ENCODE measurements at regions not wholly inside any gene's neighbourhood (a gene's known extent, or its start where the extent isn't known, plus 50 kb on each side); places are given as distances from the start of the nearest gene placed in this dataset.

DNA sequence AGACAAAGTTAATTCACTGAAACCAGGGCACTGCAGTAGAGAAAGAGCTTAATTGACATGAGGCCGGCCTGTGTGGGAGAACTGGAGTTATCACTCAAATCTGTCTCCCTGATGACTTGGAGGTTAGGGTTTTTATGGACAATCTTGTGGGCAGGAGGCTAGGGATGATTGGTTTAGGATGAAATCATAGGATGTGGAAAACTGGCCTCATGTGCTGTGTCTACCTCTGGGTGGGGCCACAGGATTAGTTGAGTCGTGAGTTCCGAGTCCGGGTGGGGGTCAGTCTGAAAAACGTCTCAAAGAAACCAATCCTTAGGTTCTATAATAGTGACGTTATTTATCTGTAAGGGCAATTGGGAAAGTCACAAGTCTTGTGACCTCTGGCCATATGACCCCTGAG lies 68.1 kb downstream of the UCHL1 start:
- TF ChIP-seq EZH2phosphoT487 (IDR thresholded peaks at IDR 0.05; ENCODE audit: low read depth): no peak
- TF ChIP-seq, protein P1, sequence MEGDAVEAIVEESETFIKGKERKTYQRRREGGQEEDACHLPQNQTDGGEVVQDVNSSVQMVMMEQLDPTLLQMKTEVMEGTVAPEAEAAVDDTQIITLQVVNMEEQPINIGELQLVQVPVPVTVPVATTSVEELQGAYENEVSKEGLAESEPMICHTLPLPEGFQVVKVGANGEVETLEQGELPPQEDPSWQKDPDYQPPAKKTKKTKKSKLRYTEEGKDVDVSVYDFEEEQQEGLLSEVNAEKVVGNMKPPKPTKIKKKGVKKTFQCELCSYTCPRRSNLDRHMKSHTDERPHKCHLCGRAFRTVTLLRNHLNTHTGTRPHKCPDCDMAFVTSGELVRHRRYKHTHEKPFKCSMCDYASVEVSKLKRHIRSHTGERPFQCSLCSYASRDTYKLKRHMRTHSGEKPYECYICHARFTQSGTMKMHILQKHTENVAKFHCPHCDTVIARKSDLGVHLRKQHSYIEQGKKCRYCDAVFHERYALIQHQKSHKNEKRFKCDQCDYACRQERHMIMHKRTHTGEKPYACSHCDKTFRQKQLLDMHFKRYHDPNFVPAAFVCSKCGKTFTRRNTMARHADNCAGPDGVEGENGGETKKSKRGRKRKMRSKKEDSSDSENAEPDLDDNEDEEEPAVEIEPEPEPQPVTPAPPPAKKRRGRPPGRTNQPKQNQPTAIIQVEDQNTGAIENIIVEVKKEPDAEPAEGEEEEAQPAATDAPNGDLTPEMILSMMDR (IDR thresholded peaks at IDR 0.05; ENCODE audit: low read depth, low read length): no peak

All from OCI-LY3 (cell line).